ENCODE measurements at regions not wholly inside any gene's neighbourhood (a gene's known extent, or its start where the extent isn't known, plus 50 kb on each side); places are given as distances from the start of the nearest gene placed in this dataset.

DNA sequence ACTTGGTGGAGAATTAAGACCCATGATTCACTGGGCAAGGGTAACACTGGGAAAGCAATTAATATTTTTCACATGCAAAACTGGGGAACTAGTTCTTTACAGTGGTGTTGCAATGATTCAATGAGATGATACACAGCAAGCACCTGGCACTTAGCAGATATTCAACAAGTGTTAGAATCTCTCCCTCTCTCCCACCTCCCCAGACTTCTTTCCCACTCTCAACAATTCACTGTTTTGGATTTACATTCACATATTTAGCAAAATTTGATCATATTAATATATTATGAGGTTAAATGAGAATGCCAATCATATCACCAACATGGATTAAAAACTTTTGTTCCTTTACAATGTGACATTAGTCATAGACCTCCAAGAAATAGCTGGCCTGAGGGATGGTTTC is 223.1 kb upstream of the GRIP1 start:
- ChIA-PET CTCF (no interaction called here), POLR2A (no interaction called here)
- Mint-ChIP-seq H3K27me3 (no peaks in the 10 kb centered on the region), H3K9me3 (no peaks in the 10 kb centered on the region), H3K27ac (no peak overlapping the region), H3K36me3 (ENCODE audit: low read depth) (no peaks in the 10 kb centered on the region), H3K4me3 (no peak overlapping the region), H3K4me1 (peaks cover 28% of the 10 kb centered on the region)
- no peak for DNase-seq
- intact Hi-C loops (cut with micrococcal nuclease): no loop called here
- no peak for ATAC-seq (ENCODE audit: low read depth)
- TF ChIP-seq, protein P1, sequence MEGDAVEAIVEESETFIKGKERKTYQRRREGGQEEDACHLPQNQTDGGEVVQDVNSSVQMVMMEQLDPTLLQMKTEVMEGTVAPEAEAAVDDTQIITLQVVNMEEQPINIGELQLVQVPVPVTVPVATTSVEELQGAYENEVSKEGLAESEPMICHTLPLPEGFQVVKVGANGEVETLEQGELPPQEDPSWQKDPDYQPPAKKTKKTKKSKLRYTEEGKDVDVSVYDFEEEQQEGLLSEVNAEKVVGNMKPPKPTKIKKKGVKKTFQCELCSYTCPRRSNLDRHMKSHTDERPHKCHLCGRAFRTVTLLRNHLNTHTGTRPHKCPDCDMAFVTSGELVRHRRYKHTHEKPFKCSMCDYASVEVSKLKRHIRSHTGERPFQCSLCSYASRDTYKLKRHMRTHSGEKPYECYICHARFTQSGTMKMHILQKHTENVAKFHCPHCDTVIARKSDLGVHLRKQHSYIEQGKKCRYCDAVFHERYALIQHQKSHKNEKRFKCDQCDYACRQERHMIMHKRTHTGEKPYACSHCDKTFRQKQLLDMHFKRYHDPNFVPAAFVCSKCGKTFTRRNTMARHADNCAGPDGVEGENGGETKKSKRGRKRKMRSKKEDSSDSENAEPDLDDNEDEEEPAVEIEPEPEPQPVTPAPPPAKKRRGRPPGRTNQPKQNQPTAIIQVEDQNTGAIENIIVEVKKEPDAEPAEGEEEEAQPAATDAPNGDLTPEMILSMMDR (IDR thresholded peaks at IDR 0.05): no peak

DNA sequence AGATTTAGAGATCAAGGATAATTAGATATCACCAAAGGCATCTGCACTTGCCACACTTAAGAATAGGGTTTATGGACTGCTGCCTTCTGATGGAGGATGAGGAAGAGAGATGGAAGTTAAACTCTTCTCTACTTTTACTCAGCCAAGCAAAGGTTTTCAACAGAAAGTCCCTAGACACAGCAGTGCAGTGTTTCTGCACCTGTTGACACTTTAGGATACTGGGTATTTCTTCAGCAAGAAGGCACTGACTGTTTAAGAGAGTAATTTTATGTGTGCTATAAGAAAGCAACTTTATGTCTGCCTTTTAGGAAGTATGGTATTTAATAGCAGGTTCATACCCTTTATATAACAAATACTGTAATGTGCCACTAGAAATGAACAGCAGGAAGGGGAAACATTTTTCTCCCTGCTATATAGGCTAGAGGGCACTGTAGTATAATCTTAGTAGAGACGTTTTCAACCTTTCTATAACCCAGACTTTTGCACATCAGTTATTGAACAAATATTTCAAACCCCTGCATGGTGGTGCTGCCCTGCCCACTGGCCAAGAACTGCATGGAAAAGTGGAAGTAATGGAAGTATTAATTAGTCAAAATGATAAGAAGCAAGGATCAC is 225.0 kb upstream of the GRIP1 start:
- Mint-ChIP-seq H3K27me3 (no peaks in the 10 kb centered on the region), H3K9me3 (no peaks in the 10 kb centered on the region), H3K4me3 (no peak overlapping the region), H3K27ac (no peak overlapping the region), H3K4me1 (peaks cover 28% of the 10 kb centered on the region), H3K36me3 (ENCODE audit: low read depth) (no peaks in the 10 kb centered on the region)
- DNase-seq (no peak), ATAC-seq (ENCODE audit: low read depth) (no peak)
- ChIA-PET POLR2A (no interaction called here), CTCF (no interaction called here)
- TF ChIP-seq, protein P1 (IDR thresholded peaks at IDR 0.05): no peak
- intact Hi-C loops (cut with micrococcal nuclease): no loop called here

DNA sequence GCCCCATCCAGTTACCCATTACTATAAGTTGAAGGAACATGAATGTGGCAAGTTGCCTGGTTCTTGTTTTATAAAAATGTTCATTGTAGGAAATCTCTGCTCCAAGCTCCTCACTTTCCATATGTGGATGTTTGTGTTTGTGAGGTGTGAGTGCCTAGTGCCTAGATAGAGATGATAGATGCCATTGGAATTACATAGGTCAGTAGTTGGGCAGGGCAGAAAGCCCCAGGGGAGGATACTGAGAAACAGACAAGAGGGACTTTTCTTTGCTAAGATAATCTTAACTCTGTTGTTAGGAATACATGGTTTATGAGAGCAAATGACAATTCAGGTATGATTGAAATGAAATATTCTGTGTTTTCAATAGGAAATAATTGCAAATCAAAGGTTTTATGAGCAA is 226.3 kb upstream of the GRIP1 start:
- DNase-seq (no peak), ATAC-seq (ENCODE audit: low read depth) (no peak)
- H3K4me1 Mint-ChIP-seq: peaks cover 19% of the 10 kb centered on the region
- CTCF ChIA-PET: no interaction called here
- no peaks in the 10 kb centered on the region for H3K27me3 Mint-ChIP-seq
- no peaks in the 10 kb centered on the region for H3K36me3 Mint-ChIP-seq (ENCODE audit: low read depth)
- no peak overlapping the region for H3K27ac Mint-ChIP-seq
- intact Hi-C loops (cut with micrococcal nuclease): no loop called here
- TF ChIP-seq, protein P1 (IDR thresholded peaks at IDR 0.05): no peak
- no peaks in the 10 kb centered on the region for H3K9me3 Mint-ChIP-seq
- H3K4me3 Mint-ChIP-seq: no peak overlapping the region
- POLR2A ChIA-PET: no interaction called here

DNA sequence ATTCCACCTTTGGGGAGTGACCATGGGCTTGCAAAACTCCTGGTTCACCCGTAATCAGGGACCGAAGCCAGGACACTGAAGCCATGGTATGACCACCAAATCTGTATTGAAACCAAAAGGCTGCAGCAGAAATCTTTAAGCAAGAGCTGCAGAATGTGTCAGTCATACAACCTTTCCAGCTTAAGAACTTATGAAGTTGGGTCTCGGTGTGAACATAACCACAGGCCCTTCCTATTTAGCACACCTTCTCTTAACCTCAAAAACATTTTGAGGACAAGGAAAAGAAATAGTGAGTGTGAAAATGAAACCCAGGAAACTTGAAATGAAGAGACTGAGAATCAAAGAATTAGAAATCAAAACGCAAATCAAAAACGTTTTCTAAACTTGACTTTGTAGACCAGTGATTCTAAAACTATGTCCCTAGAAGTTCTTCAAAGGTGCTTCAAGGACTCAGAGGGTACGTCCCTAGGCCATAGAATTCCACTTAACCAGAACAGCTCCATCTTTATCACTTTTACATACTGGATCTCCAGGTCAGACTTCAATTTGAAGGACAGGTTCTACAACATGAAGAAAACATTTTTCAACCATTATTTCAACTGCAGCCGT is 231.6 kb upstream of the GRIP1 start:
- ChIA-PET CTCF (no interaction called here), POLR2A (no interaction called here)
- TF ChIP-seq, protein P1 (IDR thresholded peaks at IDR 0.05): no peak
- DNase-seq (no peak), ATAC-seq (ENCODE audit: low read depth) (no peak)
- no peaks in the 10 kb centered on the region for H3K4me1 Mint-ChIP-seq
- H3K36me3 Mint-ChIP-seq (ENCODE audit: low read depth): no peaks in the 10 kb centered on the region
- no peaks in the 10 kb centered on the region for H3K9me3 Mint-ChIP-seq
- no peak overlapping the region for H3K4me3 Mint-ChIP-seq
- H3K27ac Mint-ChIP-seq: no peak overlapping the region
- peaks cover 12% of the 10 kb centered on the region for H3K27me3 Mint-ChIP-seq
- intact Hi-C loops (cut with micrococcal nuclease): no loop called here

DNA sequence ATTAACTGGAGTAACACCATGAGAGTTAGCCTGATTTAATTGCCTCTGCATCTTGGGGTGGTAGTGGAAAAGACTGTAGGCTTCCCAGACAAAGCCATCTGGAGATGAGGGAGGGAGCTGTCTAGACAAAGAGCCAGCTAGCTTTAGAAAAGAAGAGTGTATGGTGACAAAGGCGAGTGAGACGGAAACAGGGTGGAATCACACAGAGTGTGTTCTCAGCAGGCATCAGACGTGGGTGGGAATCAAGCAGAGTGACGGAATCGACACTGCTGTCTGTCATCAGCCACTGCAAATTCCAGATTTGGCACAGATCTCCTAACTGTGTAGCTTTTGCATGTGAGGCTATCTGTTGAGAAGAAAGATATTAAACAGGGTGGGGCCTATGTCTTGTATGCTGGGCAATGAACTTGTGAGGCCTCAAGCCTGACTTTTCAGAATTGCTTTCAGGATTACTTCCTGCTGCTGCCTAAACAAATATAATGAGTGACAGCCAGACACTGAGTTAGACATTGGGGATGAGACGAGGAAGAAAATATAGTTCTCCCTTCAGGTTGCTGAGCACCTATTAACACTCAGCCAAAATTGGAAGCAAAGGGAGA is 236.5 kb upstream of the GRIP1 start:
- H3K27me3 Mint-ChIP-seq: peaks cover 14% of the 10 kb centered on the region
- no peaks in the 10 kb centered on the region for H3K9me3 Mint-ChIP-seq
- ATAC-seq (ENCODE audit: low read depth) (no peak), DNase-seq (no peak)
- H3K36me3 Mint-ChIP-seq (ENCODE audit: low read depth): no peaks in the 10 kb centered on the region
- no peak overlapping the region for H3K4me3 Mint-ChIP-seq
- ChIA-PET CTCF (no interaction called here), POLR2A (no interaction called here)
- no peak overlapping the region for H3K27ac Mint-ChIP-seq
- TF ChIP-seq, protein P1 (IDR thresholded peaks at IDR 0.05): no peak
- no peaks in the 10 kb centered on the region for H3K4me1 Mint-ChIP-seq
- intact Hi-C loops (cut with micrococcal nuclease): no loop called here
